ENCODE measurements at regions not wholly inside any gene's neighbourhood (a gene's known extent, or its start where the extent isn't known, plus 50 kb on each side); places are given as distances from the start of the nearest gene placed in this dataset.

GRCh38 chr13:99750951-99751350 is 220.6 kb downstream of the ZIC5 start:
- TF ChIP-seq CTCF (IDR thresholded peaks at IDR 0.05): no peak
- TF ChIP-seq POLR2A (IDR thresholded peaks at IDR 0.05): no peak
